CD1c-positive myeloid dendritic cell (primary cell): ENCODE measurements at regions not wholly inside any gene's neighbourhood (a gene's known extent, or its start where the extent isn't known, plus 50 kb on each side); places are given as distances from the start of the nearest gene placed in this dataset.

ENCODE experiments used
- DNase-seq: peaks from one replicate; pipeline ENCODE4 v3.0.0-alpha.2; 2016; ENCODE audit errors: extremely low spot score

DNA sequence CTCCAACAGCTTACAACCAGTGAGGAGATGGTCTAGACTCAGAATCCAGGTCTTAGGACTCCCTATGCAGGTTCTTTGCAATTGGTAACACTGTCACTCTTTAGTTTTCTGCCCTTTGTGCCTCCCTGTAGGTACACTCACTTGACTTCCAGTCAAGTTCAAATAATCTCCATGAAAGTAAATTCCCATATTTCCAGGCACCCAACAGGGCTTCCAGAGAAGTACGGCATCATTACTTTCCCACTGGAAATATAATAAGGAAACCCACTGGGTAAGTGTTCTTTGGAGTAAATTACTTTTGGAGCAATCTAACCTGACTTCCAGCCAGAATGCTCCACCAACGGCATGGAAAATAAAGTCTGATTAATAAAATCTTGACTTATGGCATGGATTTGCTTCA, 338.9 kb downstream of the HNRNPD start:
- DNase-seq: no peak

GRCh38 chr4:82033862-82034261, 339.9 kb downstream of the HNRNPD start:
- no peak for DNase-seq

GRCh38 chr4:82031376-82031927, 342.3 kb downstream of the HNRNPD start:
- no peak for DNase-seq

- DNase-seq: peak; percentile 12
These were observed 356.1 kb downstream of the HNRNPD start for GRCh38 chr4:82017680-82018079.

DNA sequence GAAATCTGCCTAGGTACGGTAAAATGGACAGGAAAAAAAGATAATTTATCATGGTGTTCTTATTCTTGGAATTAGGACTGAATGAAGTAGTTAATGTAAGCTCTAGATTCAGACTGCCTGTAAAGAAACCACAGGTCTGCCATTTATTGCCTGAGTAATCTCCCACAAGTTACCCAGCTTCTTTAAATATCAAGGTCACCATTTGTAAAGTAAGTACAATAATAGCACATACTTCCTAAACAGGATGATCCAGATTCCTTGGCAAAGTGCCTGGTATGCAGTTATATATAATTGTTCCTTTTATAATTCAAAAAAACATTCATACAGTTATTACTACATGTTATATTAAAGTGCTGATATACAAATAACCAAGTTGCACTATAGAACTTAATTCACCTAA, 368.6 kb downstream of the HNRNPD start:
- DNase-seq: no peak

- no peak for DNase-seq
These were observed 376.5 kb downstream of the HNRNPD start for GRCh38 chr4:81997313-81997712.

DNA sequence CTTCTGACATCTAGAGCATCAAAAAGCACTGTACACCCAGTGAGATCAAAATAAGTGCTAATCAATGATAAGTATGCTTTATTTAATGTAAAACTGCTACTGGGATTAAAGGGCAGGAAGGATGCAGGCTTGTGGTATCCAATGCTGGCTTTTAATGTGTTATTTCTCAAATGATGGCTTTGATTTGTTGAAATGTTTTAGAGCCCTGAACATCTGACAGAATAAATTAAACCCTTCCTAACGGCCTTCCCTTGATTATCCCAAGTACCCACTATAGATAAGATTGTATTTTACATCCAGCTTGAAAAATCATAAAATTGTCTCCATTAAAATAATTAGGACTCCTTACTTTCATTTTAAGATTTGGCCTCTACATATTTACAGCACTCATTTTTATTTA, 382.9 kb downstream of the HNRNPD start:
- DNase-seq: no peak

DNA sequence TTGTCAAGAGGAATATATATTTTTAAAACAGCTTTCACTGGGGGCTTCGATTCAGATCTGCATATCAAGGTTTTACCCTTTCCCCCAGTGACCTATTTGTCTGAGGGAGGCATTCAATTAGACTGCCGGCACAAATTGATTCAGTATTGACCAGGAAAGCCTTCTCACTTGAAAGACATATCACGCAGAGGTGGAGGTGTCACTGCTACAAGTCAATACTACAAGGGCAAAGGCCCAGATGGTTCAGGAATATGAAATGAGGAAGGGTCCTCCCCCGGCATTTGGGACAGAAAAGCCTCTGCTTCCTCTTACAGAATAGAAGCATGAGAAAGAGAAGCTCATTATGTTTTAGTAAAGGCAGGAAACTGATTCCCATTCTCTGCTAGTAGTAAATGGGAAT, 383.6 kb downstream of the HNRNPD start:
- no peak for DNase-seq

DNA sequence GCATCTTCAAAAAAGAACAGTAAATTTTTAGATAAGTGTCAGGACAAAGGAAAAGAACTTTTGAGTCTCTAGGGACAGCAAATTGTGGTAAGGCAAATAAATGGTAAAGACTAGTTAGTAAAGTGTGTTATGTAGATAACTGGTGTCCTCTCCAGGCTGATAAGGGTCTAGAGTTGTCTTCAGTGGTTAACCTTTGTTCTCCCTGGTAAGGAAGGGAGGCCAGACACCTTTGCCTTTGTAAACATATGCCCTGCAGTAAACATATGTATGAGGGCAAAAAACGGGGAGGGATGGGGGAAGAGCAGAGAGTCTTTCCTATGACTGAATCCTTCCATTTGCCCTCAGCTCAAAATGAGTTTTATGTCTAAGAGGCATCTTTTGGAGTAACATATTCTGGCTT, 384.6 kb downstream of the HNRNPD start:
- DNase-seq: no peak

DNA sequence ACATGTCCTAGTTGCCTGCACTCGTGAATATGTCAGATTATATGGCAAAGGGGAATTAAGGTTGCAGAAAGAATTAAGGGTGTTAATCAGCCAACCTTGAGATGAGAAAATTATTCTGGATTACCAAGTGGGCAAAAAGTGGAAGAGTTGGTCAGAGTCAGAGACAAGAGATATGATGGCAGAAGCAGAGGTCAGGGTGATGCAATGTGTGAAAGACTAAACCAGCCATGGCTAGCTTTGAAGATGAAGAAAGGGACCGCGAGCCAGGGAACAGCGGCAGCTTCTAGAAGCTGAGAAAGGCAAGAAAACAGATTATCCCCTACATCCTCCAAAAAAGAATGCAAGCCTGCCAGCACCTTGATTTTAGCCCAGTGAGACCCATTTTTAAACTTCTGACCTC, 385.6 kb downstream of the HNRNPD start:
- DNase-seq: no peak

DNA sequence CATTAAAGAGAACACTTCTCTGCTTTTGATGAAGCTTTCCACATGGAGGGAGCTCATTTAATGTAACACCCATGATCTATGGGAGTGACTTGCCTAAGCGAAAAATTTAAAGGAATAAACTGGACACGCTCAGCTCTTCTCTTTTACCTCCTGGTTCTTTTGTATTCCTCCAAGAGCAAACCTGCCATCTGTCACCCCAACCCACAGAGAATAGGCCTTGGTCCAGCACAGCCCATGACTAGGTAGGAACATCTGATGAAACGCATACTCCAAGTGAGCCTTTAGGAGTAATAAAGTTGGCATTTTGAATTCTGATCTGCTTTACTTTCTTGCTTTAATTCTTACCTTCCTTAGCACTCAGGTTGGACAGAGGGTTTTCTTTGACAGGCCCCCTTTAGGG, 389.0 kb downstream of the HNRNPD start:
- DNase-seq: no peak

DNA sequence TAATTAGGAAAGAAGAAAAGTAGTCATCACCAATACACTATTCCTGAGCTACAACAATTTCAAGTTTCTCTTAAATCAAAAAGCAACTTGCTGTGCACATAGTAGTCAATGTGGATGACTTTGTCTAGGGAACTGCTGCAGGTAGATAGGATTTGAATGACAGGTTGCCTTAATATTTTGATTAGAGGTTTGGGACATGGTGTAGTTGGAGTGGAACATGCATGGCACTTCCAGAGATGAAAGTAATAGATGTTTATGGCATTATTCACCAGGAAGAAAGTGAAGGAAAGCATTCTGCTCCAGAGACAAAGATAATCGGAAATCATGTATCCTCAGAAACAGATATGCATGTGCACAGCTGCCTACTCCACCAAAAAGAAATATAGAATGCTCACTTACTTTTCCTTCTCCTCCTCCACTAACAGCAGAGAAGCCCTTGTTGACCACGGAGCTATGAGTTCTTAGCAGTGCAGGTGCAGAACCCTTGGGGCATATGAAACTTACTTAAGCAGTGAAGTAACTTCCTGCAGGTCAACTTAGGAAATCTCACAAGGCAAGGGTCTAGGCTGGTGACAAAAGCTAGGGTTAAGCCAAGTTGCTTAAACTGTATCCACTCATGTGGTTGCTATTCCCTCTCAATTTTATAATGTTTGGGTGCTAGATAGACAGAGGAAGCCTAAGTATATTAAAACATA, 390.8 kb downstream of the HNRNPD start:
- DNase-seq: no peak

DNA sequence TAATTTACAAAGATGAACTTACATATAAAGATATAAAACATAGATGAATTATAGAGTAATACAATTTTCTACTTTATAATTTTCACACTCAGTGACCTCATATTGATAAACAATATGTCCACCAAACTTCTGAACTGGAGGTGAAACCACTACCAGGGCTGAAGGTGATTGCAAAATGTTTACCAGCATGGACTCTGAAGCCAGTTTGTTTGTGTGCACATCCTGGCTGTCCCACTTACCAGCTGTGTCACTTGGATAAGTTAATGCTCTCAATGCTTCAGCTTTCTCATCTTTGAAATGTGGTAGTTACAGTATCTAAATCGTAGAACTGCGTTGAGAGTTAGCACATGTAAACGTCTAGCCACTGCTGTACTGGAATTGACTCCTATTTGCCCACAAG, 392.6 kb downstream of the HNRNPD start:
- no peak for DNase-seq

GRCh38 chr4:81974523-81974922, 399.3 kb downstream of the HNRNPD start:
- no peak for DNase-seq

DNA sequence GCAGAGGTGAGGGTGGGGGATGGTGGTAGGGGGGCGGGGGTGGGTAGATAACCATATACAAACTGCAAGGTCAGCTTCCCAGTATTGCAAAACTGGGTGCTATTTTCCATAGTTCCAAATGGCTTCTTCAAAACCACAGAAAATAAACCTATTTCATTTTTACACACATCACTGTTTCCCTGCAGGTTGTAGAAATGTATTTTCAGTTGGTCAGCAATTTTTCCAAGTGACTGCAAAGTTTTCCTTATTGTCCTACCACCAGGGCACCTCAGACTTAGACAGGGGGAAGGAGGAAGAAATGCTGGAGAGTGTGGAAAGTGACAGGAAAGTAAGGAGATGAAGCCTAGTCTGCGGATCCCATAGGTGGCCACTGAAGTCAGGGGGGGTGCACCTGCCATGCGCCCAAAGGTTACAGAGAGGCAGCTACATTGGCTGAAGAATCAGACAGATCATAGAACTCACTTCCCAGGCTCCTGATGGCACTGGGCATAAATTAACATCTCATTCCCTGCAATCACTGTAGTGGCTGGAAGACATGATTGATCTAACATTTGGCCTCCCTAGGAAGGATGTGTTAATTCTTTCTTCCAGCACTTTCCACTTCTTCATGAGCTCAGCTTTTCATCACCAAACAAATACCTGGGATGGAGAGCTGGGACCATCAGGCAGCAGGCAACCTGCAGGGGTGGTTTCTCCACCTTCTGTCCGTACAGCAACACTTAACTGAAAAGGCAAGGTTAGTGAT, 402.0 kb downstream of the HNRNPD start:
- DNase-seq: no peak

DNA sequence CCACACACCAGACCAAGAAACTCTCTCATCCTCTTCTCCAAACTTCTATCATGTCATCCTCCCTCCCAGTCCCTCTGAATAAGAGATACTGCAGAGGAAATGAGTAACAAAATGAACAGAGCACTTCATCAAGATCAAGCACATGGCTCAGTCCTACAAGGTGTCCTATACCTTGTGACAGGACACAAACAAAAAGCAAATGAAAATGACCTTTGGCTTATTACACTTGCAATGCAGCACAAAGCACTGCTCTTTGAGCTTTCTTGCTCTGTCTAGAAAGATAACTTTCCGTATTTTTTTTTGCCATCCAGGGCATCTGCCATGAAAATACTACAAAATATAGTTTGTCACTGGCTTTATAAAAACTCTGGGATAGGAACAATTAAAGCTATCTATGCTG, 402.7 kb downstream of the HNRNPD start:
- no peak for DNase-seq

DNA sequence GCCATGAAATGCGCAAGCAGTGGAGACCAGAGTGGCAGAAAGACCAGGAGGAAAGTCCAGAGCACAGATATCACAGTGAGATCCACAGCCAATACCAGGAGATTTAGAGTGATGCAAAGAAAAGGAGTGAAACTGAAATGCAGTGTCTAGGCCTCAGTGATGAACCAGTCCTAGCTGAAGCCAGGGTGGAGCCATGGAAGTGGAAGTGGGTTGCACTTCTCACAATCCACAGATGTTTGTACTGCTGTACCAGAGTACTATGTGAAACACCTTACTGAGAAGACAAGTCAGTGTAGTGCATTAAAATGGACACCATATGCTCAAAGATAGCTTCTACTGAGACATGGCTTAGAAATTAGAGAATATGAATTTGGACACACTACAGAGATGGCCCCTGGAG, 403.3 kb downstream of the HNRNPD start:
- DNase-seq: no peak

DNA sequence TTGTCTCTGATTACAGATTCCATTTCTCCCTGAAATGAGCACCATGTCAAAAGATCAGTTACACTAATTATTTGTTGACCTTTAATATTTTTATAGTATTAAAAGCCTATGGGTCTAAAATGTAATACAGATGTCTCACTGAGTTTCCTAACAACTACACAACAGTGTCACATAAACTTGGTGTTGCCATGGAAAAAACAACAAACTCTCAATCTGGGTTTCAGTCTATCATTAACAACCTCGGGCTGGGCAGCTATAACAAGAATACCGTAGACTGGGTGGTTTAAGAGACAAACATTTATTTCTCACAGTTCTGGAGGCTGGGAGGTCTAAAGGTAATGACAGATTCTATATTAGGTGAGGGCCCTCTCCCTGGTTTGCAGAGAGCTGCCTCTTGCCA, 407.1 kb downstream of the HNRNPD start:
- no peak for DNase-seq

- no peak for DNase-seq
These were observed 407.9 kb downstream of the HNRNPD start for GRCh38 chr4:81965911-81966310.

GRCh38 chr4:81965454-81965853, 408.3 kb downstream of the HNRNPD start:
- no peak for DNase-seq

DNA sequence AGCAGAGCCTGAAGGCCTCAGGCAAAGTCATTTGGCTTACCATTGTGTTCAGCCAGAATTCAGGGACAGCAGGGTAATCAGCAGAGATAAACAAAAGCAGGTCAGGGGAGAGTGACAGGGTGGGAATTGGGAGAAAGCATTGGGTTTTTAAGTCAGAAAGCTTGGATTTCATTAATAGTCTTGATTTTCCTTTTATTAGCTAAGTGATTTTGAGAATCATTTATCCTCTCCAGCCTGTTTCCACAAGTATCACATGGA, 410.1 kb downstream of the HNRNPD start:
- DNase-seq: no peak

GRCh38 chr4:81963015-81963762, 410.6 kb downstream of the HNRNPD start:
- no peak for DNase-seq

GRCh38 chr4:81960961-81961360, 412.8 kb downstream of the HNRNPD start:
- DNase-seq: no peak
